ENCODE measurements at regions not wholly inside any gene's neighbourhood (a gene's known extent, or its start where the extent isn't known, plus 50 kb on each side); places are given as distances from the start of the nearest gene placed in this dataset.

DNA sequence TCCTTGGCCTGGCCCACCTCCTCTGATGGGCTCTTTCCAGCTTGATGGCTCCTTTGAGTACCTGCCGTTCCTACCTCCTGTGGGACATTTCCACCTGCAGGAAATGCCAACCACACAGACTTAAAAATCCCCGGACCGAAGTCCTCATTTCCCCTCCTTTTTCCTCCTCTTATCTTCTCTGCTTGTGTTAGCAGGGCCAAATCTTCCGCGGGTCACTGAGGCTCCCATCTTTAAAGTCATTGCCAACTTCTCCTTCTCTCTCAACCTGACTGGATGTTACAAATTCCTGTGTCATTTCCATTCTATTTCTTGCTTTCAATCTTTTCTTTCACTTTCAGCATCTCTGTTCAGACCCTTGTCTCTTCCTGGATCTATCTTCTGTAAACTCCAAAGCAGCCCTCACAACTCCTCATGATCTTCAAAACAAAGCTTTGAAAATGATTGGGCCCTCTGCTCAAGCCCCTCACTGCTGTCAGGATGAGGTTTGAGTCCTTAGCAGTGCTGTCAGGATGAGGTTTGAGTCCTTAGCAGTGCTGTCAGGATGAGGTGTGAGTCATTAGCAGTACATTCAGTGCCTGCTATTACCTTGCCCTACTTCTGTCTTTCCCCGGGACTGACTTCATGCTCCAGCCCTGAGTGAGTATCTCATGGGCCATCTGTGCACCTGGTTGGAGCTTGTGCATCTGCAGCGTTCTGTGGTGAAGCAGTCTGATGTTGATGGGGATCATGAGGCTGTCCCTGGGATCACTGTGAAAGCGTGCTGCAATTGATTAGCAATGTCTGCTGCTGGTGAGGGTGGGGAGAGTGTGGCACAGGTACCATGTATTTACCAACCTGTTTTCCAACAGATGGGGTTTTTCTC, 100.1 kb downstream of the IRF8 start:
- H3K36me3 Mint-ChIP-seq (ENCODE audit: unreplicated experiment), result no peaks in the 10 kb centered on the region
- no peak for TF ChIP-seq CTCF (IDR thresholded peaks at IDR 0.05)
- H3K27me3 Mint-ChIP-seq (ENCODE audit: unreplicated experiment), result peaks cover 14% of the 10 kb centered on the region
- no peak overlapping the region for H3K4me3 Mint-ChIP-seq (ENCODE audit: unreplicated experiment)
- H3K27ac Mint-ChIP-seq (ENCODE audit: unreplicated experiment), result no peak overlapping the region
- DNase-seq (ENCODE audit: extremely low spot score, unreplicated experiment), result no peak
- H3K4me1 Mint-ChIP-seq (ENCODE audit: unreplicated experiment), result no peaks in the 10 kb centered on the region
- H3K9me3 Mint-ChIP-seq (ENCODE audit: unreplicated experiment), result no peaks in the 10 kb centered on the region

- no peak overlapping the region for H3K27ac Mint-ChIP-seq (ENCODE audit: unreplicated experiment)
- DNase-seq (ENCODE audit: extremely low spot score, unreplicated experiment), result no peak
- no peak overlapping the region for H3K4me3 Mint-ChIP-seq (ENCODE audit: unreplicated experiment)
- no peaks in the 10 kb centered on the region for H3K9me3 Mint-ChIP-seq (ENCODE audit: unreplicated experiment)
- H3K27me3 Mint-ChIP-seq (ENCODE audit: unreplicated experiment), result peaks cover 15% of the 10 kb centered on the region
- no peaks in the 10 kb centered on the region for H3K4me1 Mint-ChIP-seq (ENCODE audit: unreplicated experiment)
- H3K36me3 Mint-ChIP-seq (ENCODE audit: unreplicated experiment), result no peaks in the 10 kb centered on the region
- no peak for TF ChIP-seq CTCF (IDR thresholded peaks at IDR 0.05)
Observed at GRCh38 chr16:85999778-86000177, 100.8 kb downstream of the IRF8 start.

DNA sequence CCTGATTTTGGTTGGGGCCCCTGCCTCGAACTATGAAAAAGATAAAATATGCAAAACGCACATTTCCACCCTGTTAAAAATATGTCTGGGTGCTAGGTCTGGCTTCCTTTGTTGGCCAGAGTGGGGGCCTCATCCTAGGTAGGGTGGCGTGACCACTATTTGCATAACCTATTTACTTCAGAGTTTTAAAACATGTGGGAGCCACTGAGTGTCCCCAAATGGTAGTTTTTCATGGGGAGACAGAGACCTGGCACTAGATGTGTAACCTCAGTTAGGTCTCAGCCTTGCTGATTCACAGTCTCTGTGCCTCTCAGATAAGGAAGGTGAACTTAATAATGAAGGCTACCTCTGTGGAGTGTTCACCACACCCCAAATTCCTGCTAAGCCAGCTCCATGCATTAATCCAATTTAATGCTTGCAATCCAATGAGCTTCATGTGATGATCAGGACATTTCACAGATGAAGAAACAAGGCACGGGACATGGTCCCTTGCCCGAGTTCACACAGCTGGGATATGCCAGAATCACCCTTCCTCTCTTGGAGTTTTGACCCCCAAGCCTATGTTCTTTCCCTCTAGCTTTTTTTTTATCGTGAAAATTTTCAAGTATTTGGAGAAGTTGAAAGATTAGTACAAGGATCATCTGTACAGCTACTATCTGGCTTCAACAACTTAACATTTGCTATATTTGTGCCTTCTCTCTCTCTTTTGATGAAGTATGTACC, 103.4 kb downstream of the IRF8 start:
- no peak for DNase-seq (ENCODE audit: extremely low spot score, unreplicated experiment)
- TF ChIP-seq CTCF (IDR thresholded peaks at IDR 0.05), result no peak
- Mint-ChIP-seq H3K9me3 (ENCODE audit: unreplicated experiment) (no peaks in the 10 kb centered on the region), H3K27ac (ENCODE audit: unreplicated experiment) (no peak overlapping the region), H3K27me3 (ENCODE audit: unreplicated experiment) (peaks cover 30% of the 10 kb centered on the region), H3K4me3 (ENCODE audit: unreplicated experiment) (no peak overlapping the region), H3K4me1 (ENCODE audit: unreplicated experiment) (no peaks in the 10 kb centered on the region), H3K36me3 (ENCODE audit: unreplicated experiment) (no peaks in the 10 kb centered on the region)

DNA sequence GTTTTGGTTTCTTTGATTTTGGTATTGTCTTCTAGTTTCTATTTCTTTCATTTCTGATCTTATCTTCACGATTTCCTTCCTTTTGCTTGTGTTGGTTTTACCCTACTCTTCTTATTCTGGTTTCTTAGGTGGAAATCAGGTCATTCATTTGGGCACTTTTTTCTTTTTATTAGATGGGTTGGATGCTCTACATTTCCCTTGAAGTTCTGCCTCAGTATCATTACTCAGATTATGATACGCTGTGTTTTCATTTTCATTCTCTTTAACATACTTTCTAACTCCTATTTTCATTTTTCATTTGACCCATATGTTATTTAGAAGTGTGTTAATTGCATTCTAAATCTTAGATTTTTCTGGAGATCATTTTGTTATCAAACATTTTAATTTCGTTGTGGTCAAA, 108.6 kb downstream of the IRF8 start:
- no peak for TF ChIP-seq CTCF (IDR thresholded peaks at IDR 0.05)
- peaks cover 43% of the 10 kb centered on the region for H3K27me3 Mint-ChIP-seq (ENCODE audit: unreplicated experiment)
- no peaks in the 10 kb centered on the region for H3K4me1 Mint-ChIP-seq (ENCODE audit: unreplicated experiment)
- H3K9me3 Mint-ChIP-seq (ENCODE audit: unreplicated experiment), result no peaks in the 10 kb centered on the region
- no peak for DNase-seq (ENCODE audit: extremely low spot score, unreplicated experiment)
- H3K27ac Mint-ChIP-seq (ENCODE audit: unreplicated experiment), result no peak overlapping the region
- no peaks in the 10 kb centered on the region for H3K36me3 Mint-ChIP-seq (ENCODE audit: unreplicated experiment)
- H3K4me3 Mint-ChIP-seq (ENCODE audit: unreplicated experiment), result no peak overlapping the region

- peaks cover 4% of the 10 kb centered on the region for H3K9me3 Mint-ChIP-seq (ENCODE audit: unreplicated experiment)
Observed at GRCh38 chr16:86010680-86011141, 111.7 kb downstream of the IRF8 start.

More at GRCh38 chr16:86010680-86011141, 111.7 kb downstream of the IRF8 start:
- Mint-ChIP-seq H3K27me3 (ENCODE audit: unreplicated experiment) (peaks cover 43% of the 10 kb centered on the region), H3K4me3 (ENCODE audit: unreplicated experiment) (no peak overlapping the region), H3K27ac (ENCODE audit: unreplicated experiment) (no peak overlapping the region), H3K36me3 (ENCODE audit: unreplicated experiment) (no peaks in the 10 kb centered on the region), H3K4me1 (ENCODE audit: unreplicated experiment) (no peaks in the 10 kb centered on the region)
- TF ChIP-seq CTCF (IDR thresholded peaks at IDR 0.05), result no peak
- DNase-seq (ENCODE audit: extremely low spot score, unreplicated experiment), result no peak
